ENCODE measurements at regions not wholly inside any gene's neighbourhood (a gene's known extent, or its start where the extent isn't known, plus 50 kb on each side); places are given as distances from the start of the nearest gene placed in this dataset.

- no peak for DNase-seq (ENCODE audit: extremely low read depth, low read depth)
- TF ChIP-seq CTCF (IDR thresholded peaks at IDR 0.05; ENCODE audit: low read depth, low read length, missing control alignments) = no peak
These were observed 489.4 kb upstream of the CADM1 start for GRCh38 chr11:115993590-115993989.

GRCh38 chr11:115990004-115990447, 485.8 kb upstream of the CADM1 start:
- no peak for TF ChIP-seq CTCF (IDR thresholded peaks at IDR 0.05; ENCODE audit: low read depth, low read length, missing control alignments)
- H3K4me3 ChIP-seq (replicated peaks; ENCODE audit: low read depth, low read length) = no peak overlapping the region
- DNase-seq (ENCODE audit: extremely low read depth, low read depth) = no peak

More at GRCh38 chr11:115993590-115993989, 489.4 kb upstream of the CADM1 start:
- no peak overlapping the region for H3K4me3 ChIP-seq (replicated peaks; ENCODE audit: low read depth, low read length)

- no peak for TF ChIP-seq CTCF (IDR thresholded peaks at IDR 0.05; ENCODE audit: low read depth, low read length, missing control alignments)
- no peak overlapping the region for H3K4me3 ChIP-seq (replicated peaks; ENCODE audit: low read depth, low read length)
- DNase-seq (ENCODE audit: extremely low read depth, low read depth) = no peak
These were observed 481.7 kb upstream of the CADM1 start for GRCh38 chr11:115985896-115986295.

GRCh38 chr11:115984228-115984627, 480.0 kb upstream of the CADM1 start:
- H3K4me3 ChIP-seq (replicated peaks; ENCODE audit: low read depth, low read length) = no peak overlapping the region
- no peak for DNase-seq (ENCODE audit: extremely low read depth, low read depth)
- no peak for TF ChIP-seq CTCF (IDR thresholded peaks at IDR 0.05; ENCODE audit: low read depth, low read length, missing control alignments)

- H3K4me3 ChIP-seq (replicated peaks; ENCODE audit: low read depth, low read length) = no peak overlapping the region
- no peak for TF ChIP-seq CTCF (IDR thresholded peaks at IDR 0.05; ENCODE audit: low read depth, low read length, missing control alignments)
- no peak for DNase-seq (ENCODE audit: extremely low read depth, low read depth)
These were observed 478.5 kb upstream of the CADM1 start for GRCh38 chr11:115982666-115983065.

- DNase-seq (ENCODE audit: extremely low read depth, low read depth) = no peak
- H3K4me3 ChIP-seq (replicated peaks; ENCODE audit: low read depth, low read length) = no peak overlapping the region
- TF ChIP-seq CTCF (IDR thresholded peaks at IDR 0.05; ENCODE audit: low read depth, low read length, missing control alignments) = no peak
These were observed 477.7 kb upstream of the CADM1 start for GRCh38 chr11:115981814-115982471.

- no peak for DNase-seq (ENCODE audit: extremely low read depth, low read depth)
- H3K4me3 ChIP-seq (replicated peaks; ENCODE audit: low read depth, low read length) = no peak overlapping the region
- TF ChIP-seq CTCF (IDR thresholded peaks at IDR 0.05; ENCODE audit: low read depth, low read length, missing control alignments) = no peak
These were observed 476.9 kb upstream of the CADM1 start for GRCh38 chr11:115981104-115981481.
